NCI-H2171 treated with DMSO at 0.1 percent for 48 hours (cell line): ENCODE measurements at regions not wholly inside any gene's neighbourhood (a gene's known extent, or its start where the extent isn't known, plus 50 kb on each side); places are given as distances from the start of the nearest gene placed in this dataset.

ENCODE experiments used
- DNase-seq: peaks from one replicate; lab custom pipeline; 2025; lab: John Stamatoyannopoulos, UW

GRCh38 chr13:76711550-76712182 lies 174.5 kb downstream of the KCTD12 start:
- DNase-seq = no peak

DNA sequence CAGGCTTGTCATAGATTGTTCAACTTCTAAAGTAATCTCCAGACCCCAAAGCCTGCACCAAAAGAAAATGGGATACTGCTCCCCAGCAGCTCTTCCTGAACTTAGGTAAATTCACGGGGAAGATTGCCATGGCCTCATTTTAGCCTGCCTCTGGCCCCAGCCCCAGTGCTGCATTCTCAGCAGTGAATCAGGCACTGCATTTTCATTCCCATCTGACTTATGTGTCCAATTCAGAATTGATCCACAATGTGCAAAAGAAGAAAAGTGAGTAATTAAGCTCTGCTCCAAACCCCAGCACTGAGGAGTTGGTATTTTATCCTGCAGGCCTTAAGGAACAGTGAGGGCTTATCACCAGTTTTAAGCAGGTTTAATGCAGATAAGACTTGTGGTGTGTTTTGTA lies 176.4 kb downstream of the KCTD12 start:
- DNase-seq = no peak

DNA sequence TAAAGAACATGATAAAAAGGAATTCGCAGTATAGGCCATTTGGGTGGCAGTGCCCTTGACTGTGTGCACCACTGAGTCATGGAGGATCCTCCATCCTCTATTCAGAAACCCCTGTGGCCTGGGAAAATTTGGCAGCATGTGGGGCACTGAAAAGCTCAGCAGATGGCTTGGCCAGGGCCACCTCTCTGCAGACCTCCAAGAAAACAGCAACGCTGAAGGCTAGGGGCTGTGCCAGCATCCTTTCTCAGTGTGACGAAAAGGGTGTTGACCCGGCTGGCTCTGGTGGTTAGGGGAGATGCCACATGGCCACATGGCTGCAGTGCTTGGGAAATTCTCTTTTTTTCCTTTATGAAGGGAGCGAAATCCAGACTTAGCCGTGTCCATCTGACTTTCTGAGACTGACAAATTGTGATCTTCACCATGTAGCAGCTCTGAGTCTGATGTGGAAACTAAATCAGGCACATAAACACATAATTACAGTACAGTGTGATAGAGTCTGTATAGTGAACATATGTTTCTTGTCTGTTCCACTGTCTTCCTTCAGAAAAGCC lies 178.0 kb downstream of the KCTD12 start:
- no peak for DNase-seq

GRCh38 chr13:76707360-76707759 lies 178.8 kb downstream of the KCTD12 start:
- no peak for DNase-seq

- DNase-seq = no peak
Observed at GRCh38 chr13:76703621-76704288, 182.4 kb downstream of the KCTD12 start.

DNA sequence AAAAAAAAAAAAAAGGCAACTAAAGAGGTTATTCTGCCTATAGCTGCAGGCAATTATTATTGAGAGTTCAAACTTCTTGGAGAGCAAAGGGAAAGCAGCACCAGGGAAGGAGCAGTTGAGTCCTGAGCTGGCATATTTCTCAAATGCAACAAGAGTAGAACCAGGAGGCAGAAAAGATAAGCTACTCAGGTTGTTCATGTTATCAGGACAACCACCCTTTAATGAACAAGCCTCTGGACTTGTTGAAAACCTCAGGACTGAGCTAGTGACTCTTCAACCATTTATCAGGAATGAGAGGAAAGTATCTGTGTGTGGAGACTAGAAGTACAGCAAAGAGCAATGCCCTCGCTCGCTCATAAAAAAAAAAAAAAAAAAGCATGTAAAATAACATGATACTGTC lies 183.0 kb downstream of the KCTD12 start:
- DNase-seq = no peak

DNA sequence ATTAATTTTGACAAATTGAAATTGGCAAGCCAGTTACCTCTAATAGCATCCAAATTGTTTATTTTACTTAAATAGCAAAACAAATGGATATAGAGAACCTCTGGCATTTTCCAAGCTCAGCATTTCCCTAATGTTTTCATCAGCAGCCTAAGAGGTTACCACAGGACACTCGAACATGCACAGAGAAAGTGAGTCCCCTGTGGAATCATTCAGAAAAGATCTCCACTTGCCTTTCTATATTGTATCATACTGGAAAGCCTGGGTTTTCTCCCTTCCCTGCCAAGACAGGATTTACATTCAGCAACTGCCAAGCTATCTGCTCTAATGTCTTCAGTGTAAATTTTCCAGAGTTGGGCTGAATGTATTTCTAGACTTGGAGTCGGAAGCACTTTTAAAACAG lies 188.9 kb downstream of the KCTD12 start:
- no peak for DNase-seq

DNA sequence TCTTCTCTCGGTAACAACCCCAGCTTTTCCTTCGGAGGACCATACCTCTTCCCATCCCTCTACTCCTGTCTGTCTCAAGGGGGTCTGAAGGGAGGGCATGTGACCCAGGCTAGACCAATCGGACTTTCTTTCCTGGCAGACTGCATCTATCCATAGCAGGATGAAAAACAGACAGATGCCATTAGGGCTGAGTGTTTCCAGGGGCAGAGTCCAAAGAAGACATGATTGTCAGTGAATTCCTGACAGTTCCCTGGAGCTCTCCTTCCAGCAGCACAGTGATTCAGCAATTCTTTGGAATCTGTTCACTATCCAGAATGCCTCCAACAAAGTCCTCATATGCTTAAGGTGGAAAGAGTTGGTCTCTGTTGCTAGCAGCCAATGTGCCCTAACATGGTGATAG lies 189.8 kb downstream of the KCTD12 start:
- peak; percentile 14 for DNase-seq

DNA sequence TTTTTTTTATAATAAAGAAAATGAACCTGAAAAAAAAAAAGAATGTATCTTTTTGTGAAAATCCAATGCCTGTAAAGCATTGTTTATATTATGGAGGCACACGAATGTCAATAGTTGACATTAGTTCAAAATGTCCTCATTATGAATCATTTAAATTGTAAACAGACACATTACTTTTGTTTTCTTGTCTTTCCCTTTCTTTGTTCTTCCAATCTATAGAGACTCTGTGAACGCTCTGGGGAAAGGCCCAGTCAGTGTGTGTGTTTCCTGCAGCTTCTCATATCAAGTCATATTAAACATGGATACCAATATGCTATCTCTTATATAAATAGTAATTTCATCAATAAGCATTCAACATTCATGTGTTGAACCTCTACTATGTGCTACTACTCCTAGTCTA lies 193.1 kb downstream of the KCTD12 start:
- no peak for DNase-seq

- DNase-seq = peak; percentile 33
Observed at GRCh38 chr13:76692346-76692745, 193.9 kb downstream of the KCTD12 start.

DNA sequence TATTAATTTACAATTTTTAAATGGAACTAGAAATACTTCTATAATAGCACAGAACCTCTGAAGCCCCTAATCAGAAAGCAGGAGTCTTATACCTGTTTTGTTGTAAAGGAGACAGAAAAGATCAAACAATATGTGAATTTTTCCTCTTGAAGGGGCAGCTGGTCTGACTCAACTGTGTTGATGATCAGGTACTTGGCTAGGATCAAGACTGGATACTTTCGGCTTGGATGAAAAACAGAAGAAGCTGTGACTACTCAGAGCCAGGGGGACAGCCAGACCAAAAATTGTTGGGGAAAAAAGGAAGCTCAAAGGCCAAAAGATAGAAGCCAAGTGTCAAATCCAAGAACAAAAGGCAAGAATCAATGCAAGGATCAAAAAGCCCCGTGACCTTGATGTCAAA lies 195.6 kb downstream of the KCTD12 start:
- no peak for DNase-seq

GRCh38 chr13:76687467-76687866 lies 198.7 kb downstream of the KCTD12 start:
- DNase-seq = no peak

- no peak for DNase-seq
Observed at GRCh38 chr13:76685938-76686337, 200.3 kb downstream of the KCTD12 start.

DNA sequence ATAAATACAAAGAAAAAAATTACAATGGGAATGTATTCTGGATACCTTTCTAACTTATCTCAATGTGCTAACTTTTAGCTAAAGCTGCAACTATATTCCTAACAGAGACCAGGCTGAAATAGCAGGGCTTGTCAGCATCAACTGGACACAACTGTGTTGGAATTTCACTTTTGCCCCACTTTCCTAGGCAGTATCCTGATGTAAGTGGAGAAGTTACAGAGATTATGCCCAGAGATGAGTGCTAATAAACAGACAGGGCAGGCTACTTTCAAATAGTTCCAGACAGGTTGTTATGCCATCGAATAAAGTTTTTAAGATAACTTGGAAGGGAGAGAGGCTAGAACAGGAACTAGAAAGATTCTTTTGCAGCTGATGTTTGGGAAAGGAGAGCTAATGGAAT lies 201.9 kb downstream of the KCTD12 start:
- DNase-seq = no peak

- no peak for DNase-seq
Observed at GRCh38 chr13:76683854-76684253, 202.4 kb downstream of the KCTD12 start.

DNA sequence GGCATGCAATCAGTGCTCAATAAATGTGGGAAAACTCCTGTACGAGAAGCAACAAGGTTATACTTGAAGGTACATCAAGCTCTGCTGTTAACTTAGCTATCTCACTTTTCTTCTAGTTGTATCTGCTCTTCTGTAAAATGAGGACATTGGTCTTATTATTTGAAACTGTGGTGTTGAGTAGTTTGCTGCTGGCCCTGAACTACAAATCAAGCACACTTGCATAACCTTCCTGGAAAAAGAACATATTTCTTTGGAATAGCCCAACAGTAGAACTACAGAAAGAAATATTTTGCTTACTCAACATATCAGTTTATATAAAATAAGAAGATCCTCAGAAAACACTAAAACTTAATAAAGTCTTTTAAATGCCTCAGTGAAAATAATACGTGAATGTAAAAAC lies 203.0 kb downstream of the KCTD12 start:
- no peak for DNase-seq

GRCh38 chr13:76680112-76680511 lies 206.1 kb downstream of the KCTD12 start:
- DNase-seq = no peak

GRCh38 chr13:76677043-76677442 lies 209.2 kb downstream of the KCTD12 start:
- no peak for DNase-seq

DNA sequence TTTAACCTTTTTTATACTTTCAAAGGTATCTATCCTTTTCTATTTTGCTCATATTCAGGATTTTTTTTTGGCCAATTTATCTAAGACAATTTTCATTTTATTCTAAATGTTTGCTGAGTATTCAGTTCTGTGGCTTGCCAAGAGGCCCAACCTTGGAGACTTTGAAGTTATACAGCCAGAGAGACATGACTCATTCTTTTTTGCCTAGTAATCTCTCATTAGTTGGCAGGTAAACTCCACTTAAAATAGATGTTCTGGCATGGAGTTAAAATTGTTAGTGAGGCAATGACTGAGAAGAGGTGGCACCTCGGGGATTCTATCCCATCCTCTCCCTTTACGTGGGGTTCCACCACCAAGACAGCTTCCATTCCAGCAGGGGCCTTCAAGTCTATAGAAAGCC lies 213.8 kb downstream of the KCTD12 start:
- DNase-seq = no peak

GRCh38 chr13:76668716-76669115 lies 217.5 kb downstream of the KCTD12 start:
- no peak for DNase-seq

- no peak for DNase-seq
Observed at GRCh38 chr13:76668141-76668540, 218.1 kb downstream of the KCTD12 start.

DNA sequence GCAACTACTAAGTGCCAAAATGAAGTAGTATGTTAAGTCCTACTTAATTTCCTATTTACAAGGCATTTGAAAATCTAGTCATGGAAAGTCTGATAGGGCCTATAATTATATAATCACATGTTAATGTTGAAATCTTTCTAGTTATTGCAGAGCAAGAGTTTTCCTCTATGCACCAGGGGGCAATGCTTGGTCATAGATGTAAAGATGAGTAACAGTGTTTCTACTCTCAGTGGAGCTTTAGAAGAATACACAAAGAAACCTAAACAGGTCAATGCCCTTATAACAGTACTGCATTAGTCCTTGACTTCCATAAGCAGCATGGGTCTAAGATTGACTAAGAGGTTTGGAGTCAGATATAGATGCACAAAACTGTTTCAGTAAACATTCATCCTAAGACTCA lies 218.7 kb downstream of the KCTD12 start:
- no peak for DNase-seq

GRCh38 chr13:76663592-76664335 lies 222.4 kb downstream of the KCTD12 start:
- DNase-seq = peak; percentile 17
